ENCODE measurements at regions not wholly inside any gene's neighbourhood (a gene's known extent, or its start where the extent isn't known, plus 50 kb on each side); places are given as distances from the start of the nearest gene placed in this dataset.

GRCh38 chr5:60403343-60404006 is 296.5 kb downstream of the DEPDC1B start:
- no peak for DNase-seq
- intact Hi-C loops (cut with DNase I): no loop called here

- intact Hi-C loops (cut with DNase I): no loop called here
- no peak for DNase-seq
Measured at GRCh38 chr5:60402161-60402785, 297.7 kb downstream of the DEPDC1B start.

GRCh38 chr5:60401526-60401925 is 298.4 kb downstream of the DEPDC1B start:
- intact Hi-C loops (cut with DNase I): no loop called here
- no peak for DNase-seq

GRCh38 chr5:60399507-60399906 is 300.5 kb downstream of the DEPDC1B start:
- DNase-seq: peak in 14 of 42 donors; percentile 4 to 48 (median 24)
- intact Hi-C loops (cut with DNase I): no loop called here

- intact Hi-C loops (cut with DNase I): no loop called here
- no peak for DNase-seq
Measured at GRCh38 chr5:60395712-60396329, 304.1 kb downstream of the DEPDC1B start.

GRCh38 chr5:60387051-60387440 is 312.9 kb downstream of the DEPDC1B start:
- no peak for DNase-seq
- intact Hi-C loops (cut with DNase I): loop anchor here (10.0 kb wide), 1 partner anchor 572 kb away; no protein-coding TSS in a partner anchor

- DNase-seq: no peak
- intact Hi-C loops (cut with DNase I): loop anchor here (10.0 kb wide), 1 partner anchor 572 kb away; no protein-coding TSS in a partner anchor
Measured at GRCh38 chr5:60386436-60387050, 313.4 kb downstream of the DEPDC1B start.

- intact Hi-C loops (cut with DNase I): loop anchor here (10.0 kb wide), 1 partner anchor 568 kb away; no protein-coding TSS in a partner anchor
- peak in 21 of 42 donors; percentile 1 to 67 (median 26) for DNase-seq
Measured at GRCh38 chr5:60382716-60383115, 317.2 kb downstream of the DEPDC1B start.

GRCh38 chr5:60379907-60380306 is 320.1 kb downstream of the DEPDC1B start:
- no peak for DNase-seq
- intact Hi-C loops (cut with DNase I): loop anchor here (10.0 kb wide), 1 partner anchor 565 kb away; no protein-coding TSS in a partner anchor

- intact Hi-C loops (cut with DNase I): no loop called here
- no peak for DNase-seq
Measured at GRCh38 chr5:60377826-60378225, 322.1 kb downstream of the DEPDC1B start.

- intact Hi-C loops (cut with DNase I): no loop called here
- DNase-seq: no peak
Measured at GRCh38 chr5:60376860-60377259, 323.1 kb downstream of the DEPDC1B start.

- DNase-seq: no peak
- intact Hi-C loops (cut with DNase I): no loop called here
Measured at GRCh38 chr5:60374409-60374808, 325.6 kb downstream of the DEPDC1B start.

- intact Hi-C loops (cut with DNase I): no loop called here
Measured at GRCh38 chr5:60372786-60373185, 327.2 kb downstream of the DEPDC1B start.

GRCh38 chr5:60371065-60371464 is 328.9 kb downstream of the DEPDC1B start:
- no peak for DNase-seq
- intact Hi-C loops (cut with DNase I): no loop called here

More at GRCh38 chr5:60372786-60373185, 327.2 kb downstream of the DEPDC1B start:
- DNase-seq: no peak

GRCh38 chr5:60370508-60370907 is 329.5 kb downstream of the DEPDC1B start:
- no peak for DNase-seq
- intact Hi-C loops (cut with DNase I): no loop called here

- no peak for DNase-seq
- intact Hi-C loops (cut with DNase I): no loop called here
Measured at GRCh38 chr5:60369391-60369790, 330.6 kb downstream of the DEPDC1B start.

- DNase-seq: no peak
- intact Hi-C loops (cut with DNase I): no loop called here
Measured at GRCh38 chr5:60368100-60368499, 331.9 kb downstream of the DEPDC1B start.

- intact Hi-C loops (cut with DNase I): no loop called here
- peak in 1 of 42 donors; percentile 2 for DNase-seq
Measured at GRCh38 chr5:60366489-60366888, 333.5 kb downstream of the DEPDC1B start.

- intact Hi-C loops (cut with DNase I): no loop called here
- DNase-seq: no peak
Measured at GRCh38 chr5:60365001-60365400, 335.0 kb downstream of the DEPDC1B start.

- intact Hi-C loops (cut with DNase I): no loop called here
- DNase-seq: no peak
Measured at GRCh38 chr5:60362158-60362557, 337.8 kb downstream of the DEPDC1B start.
